LNCaP clone FGC (cell line): ENCODE measurements at regions not wholly inside any gene's neighbourhood (a gene's known extent, or its start where the extent isn't known, plus 50 kb on each side); places are given as distances from the start of the nearest gene placed in this dataset.

ENCODE experiments used
- DNase-seq: peaks from one replicate; pipeline ENCODE4 v3.0.0-alpha.2; 2011; ENCODE audit warnings: low read depth
- H3K4me3 ChIP-seq: 2 replicates; pipeline ENCODE4 v1.5.1; 2011; ENCODE audit warnings: mild to moderate bottlenecking, low read depth, low read length, control low read depth
- TF ChIP-seq, protein P1 (sequence below): IDR thresholded peaks from 2 replicates; pipeline ENCODE4 v1.5.1; 2012; ENCODE audit warnings: mild to moderate bottlenecking; ENCODE audit not compliant: control insufficient read depth, insufficient read depth; ENCODE audit errors: extremely low read depth

DNA sequence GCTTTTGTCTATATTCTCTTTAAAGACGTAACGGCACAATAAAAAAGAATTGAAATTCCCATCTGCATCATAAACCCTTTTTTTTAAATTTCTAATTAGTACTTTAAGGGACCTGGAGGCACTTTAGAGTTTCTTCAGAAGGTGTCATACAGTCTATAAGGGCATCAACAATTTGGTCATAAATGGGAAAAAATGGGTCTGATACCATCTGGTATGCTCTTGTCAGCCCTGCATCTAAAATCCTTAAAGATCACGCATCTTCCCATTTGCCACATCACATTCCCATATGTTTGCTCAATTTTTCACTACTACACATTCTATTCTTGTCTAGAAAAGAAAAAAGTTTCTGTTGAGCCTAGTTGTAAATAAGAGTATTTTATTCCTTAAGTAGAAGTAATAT lies 53.8 kb downstream of the COX7C start:
- no peak overlapping the region for H3K4me3 ChIP-seq
- TF ChIP-seq, protein P1, sequence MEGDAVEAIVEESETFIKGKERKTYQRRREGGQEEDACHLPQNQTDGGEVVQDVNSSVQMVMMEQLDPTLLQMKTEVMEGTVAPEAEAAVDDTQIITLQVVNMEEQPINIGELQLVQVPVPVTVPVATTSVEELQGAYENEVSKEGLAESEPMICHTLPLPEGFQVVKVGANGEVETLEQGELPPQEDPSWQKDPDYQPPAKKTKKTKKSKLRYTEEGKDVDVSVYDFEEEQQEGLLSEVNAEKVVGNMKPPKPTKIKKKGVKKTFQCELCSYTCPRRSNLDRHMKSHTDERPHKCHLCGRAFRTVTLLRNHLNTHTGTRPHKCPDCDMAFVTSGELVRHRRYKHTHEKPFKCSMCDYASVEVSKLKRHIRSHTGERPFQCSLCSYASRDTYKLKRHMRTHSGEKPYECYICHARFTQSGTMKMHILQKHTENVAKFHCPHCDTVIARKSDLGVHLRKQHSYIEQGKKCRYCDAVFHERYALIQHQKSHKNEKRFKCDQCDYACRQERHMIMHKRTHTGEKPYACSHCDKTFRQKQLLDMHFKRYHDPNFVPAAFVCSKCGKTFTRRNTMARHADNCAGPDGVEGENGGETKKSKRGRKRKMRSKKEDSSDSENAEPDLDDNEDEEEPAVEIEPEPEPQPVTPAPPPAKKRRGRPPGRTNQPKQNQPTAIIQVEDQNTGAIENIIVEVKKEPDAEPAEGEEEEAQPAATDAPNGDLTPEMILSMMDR: no peak
- no peak for DNase-seq

DNA sequence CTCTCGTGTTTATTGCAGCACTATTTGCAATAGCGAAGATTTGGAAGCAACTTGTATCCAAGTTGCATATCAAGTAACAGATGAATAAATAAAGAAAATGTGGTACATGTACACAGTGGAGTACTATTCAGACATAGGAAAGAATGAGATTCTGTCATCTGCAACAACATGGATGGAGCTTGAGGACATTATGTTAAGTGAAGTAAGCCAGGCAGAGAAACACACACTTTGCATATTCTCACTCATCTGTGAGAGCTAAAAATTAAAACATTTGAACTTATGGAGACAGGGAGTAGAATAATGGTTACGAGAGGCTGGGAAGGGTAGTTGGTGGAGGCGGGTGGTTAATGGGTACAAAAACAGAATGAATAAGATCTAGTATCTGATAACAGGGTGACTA lies 56.3 kb downstream of the COX7C start:
- DNase-seq: no peak
- TF ChIP-seq, protein P1: no peak
- H3K4me3 ChIP-seq: no peak overlapping the region

DNA sequence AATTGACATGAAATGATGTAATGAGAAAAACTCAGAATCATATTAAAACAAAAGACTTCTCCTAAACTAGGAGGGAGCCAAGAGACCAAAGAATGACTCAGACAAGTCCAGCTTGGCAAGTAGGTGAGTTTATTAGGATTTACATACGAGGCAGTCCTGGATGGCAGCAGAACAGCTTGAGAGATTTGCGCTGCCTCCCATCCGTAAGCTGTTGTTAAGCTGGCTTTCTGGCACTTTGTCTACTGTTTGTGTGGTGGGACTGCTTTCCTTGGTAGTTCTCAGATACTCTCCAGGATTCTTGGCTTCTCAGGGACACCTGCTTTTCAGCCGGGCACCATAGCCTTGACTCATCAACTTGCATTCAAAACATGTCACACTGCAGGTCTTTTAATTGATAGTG lies 57.6 kb downstream of the COX7C start:
- H3K4me3 ChIP-seq: no peak overlapping the region

DNA sequence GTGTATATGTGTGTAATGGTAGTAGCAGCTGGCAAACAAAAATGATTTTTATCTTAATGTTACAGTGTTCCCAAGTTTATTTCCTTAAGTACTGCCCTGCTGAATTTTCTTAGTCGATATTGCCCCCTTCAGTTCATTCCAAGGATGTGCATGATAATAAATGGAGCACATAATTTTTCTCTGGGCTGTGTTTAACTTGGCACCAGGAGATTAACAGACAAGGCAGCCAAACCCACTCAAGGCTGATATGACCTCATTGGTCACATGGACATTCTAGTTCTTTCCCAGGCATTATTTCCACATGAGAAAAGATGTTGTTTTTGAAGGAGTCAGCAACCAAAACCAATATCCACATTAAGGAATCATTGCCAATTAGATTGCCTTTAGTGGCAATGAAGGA lies 61.8 kb downstream of the COX7C start:
- TF ChIP-seq, protein P1: peak; percentile 77
- DNase-seq: peak; percentile 82
- H3K4me3 ChIP-seq: no peak overlapping the region

More for the DNA sequence above, 57.6 kb downstream of the COX7C start:
- no peak for DNase-seq
- TF ChIP-seq, protein P1: no peak

- H3K4me3 ChIP-seq: no peak overlapping the region
- DNase-seq: no peak
- TF ChIP-seq, protein P1: no peak
Measured at GRCh38 chr5:86679949-86680348, 62.2 kb downstream of the COX7C start.

- TF ChIP-seq, protein P1: no peak
- DNase-seq: no peak
- no peak overlapping the region for H3K4me3 ChIP-seq
Measured at GRCh38 chr5:86684222-86684621, 66.5 kb downstream of the COX7C start.

DNA sequence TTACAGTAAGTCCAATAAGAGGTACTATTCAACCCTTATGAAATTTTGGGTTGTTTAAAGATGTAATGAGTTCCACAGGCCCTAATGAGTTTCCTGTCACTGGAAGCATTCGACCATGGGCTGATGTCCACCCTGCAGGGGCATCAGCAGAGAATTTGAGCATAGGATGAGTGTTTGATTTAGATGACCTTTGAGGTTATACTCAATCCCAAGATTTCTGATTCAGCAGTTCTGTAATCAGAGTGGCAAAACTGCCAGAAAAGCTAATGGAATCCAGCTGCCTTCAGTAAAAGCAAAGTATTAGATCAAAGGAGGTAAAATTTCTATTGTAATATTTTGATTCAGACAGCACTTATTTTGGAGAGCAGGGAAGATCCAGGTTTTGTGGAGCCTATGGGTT lies 68.3 kb downstream of the COX7C start:
- TF ChIP-seq, protein P1: no peak
- no peak overlapping the region for H3K4me3 ChIP-seq

More for the DNA sequence above, 68.3 kb downstream of the COX7C start:
- no peak for DNase-seq
